ENCODE measurements at regions not wholly inside any gene's neighbourhood (a gene's known extent, or its start where the extent isn't known, plus 50 kb on each side); places are given as distances from the start of the nearest gene placed in this dataset.

GRCh38 chr10:83253011-83253671 is 886.2 kb upstream of the GHITM start:
- no peak overlapping the region for H3K4me2 ChIP-seq (ENCODE audit: low read length)
- no peaks in the 10 kb centered on the region for H3K4me1 ChIP-seq (ENCODE audit: insufficient read depth, low read length, severe bottlenecking)
- H3K4me3 ChIP-seq (ENCODE audit: low read depth, low read length, poor library complexity, severe bottlenecking), result no peak overlapping the region
- no peaks in the 10 kb centered on the region for H3K27me3 ChIP-seq (ENCODE audit: insufficient read depth, low read length)
- no peak overlapping the region for H3K9ac ChIP-seq (ENCODE audit: low read length)
- no peak for TF ChIP-seq CTCF (IDR thresholded peaks at IDR 0.05; ENCODE audit: low read length)
- TF ChIP-seq EZH2 (IDR thresholded peaks at IDR 0.05; ENCODE audit: borderline replicate concordance, low read length), result no peak
- no peaks in the 10 kb centered on the region for H3K79me2 ChIP-seq (ENCODE audit: insufficient read depth, low read length)
- H3K9me3 ChIP-seq (ENCODE audit: low read length), result peaks cover 10% of the 10 kb centered on the region; the same call in 1 of the 2 replicates
- no peaks in the 10 kb centered on the region for H4K20me1 ChIP-seq (ENCODE audit: insufficient read depth, low read length)
- H2AFZ ChIP-seq (ENCODE audit: low read length), result no peak overlapping the region
- H3K27ac ChIP-seq (ENCODE audit: low read depth, low read length, poor library complexity, severe bottlenecking), result no peak overlapping the region
- H3K36me3 ChIP-seq (ENCODE audit: insufficient read depth, low read length), result no peaks in the 10 kb centered on the region
- no peaks in the 10 kb centered on the region for H3K9me2 ChIP-seq (ENCODE audit: low read depth, low read length)
- H3F3A ChIP-seq (ENCODE audit: insufficient read depth, low read length), result no peaks in the 10 kb centered on the region

GRCh38 chr10:83254698-83255097 is 884.6 kb upstream of the GHITM start:
- TF ChIP-seq CTCF (IDR thresholded peaks at IDR 0.05; ENCODE audit: low read length), result no peak
- no peak for TF ChIP-seq EZH2 (IDR thresholded peaks at IDR 0.05; ENCODE audit: borderline replicate concordance, low read length)
- no peak overlapping the region for H3K4me3 ChIP-seq (ENCODE audit: low read depth, low read length, poor library complexity, severe bottlenecking)
- no peaks in the 10 kb centered on the region for H3K79me2 ChIP-seq (ENCODE audit: insufficient read depth, low read length)
- H3K27me3 ChIP-seq (ENCODE audit: insufficient read depth, low read length), result no peaks in the 10 kb centered on the region
- no peaks in the 10 kb centered on the region for H3K9me2 ChIP-seq (ENCODE audit: low read depth, low read length)
- H3K36me3 ChIP-seq (ENCODE audit: insufficient read depth, low read length), result no peaks in the 10 kb centered on the region
- peaks cover 10% of the 10 kb centered on the region; the same call in 1 of the 2 replicates for H3K9me3 ChIP-seq (ENCODE audit: low read length)
- H3K9ac ChIP-seq (ENCODE audit: low read length), result no peak overlapping the region
- H4K20me1 ChIP-seq (ENCODE audit: insufficient read depth, low read length), result no peaks in the 10 kb centered on the region
- H3K27ac ChIP-seq (ENCODE audit: low read depth, low read length, poor library complexity, severe bottlenecking), result no peak overlapping the region
- H3K4me2 ChIP-seq (ENCODE audit: low read length), result no peak overlapping the region
- H3F3A ChIP-seq (ENCODE audit: insufficient read depth, low read length), result no peaks in the 10 kb centered on the region
- no peaks in the 10 kb centered on the region for H3K4me1 ChIP-seq (ENCODE audit: insufficient read depth, low read length, severe bottlenecking)
- H2AFZ ChIP-seq (ENCODE audit: low read length), result no peak overlapping the region

- Histone ChIP-seq H3F3A (ENCODE audit: insufficient read depth, low read length) (no peaks in the 10 kb centered on the region), H3K9me2 (ENCODE audit: low read depth, low read length) (no peaks in the 10 kb centered on the region), H3K9me3 (ENCODE audit: low read length) (no peaks in the 10 kb centered on the region), H3K27ac (ENCODE audit: low read depth, low read length, poor library complexity, severe bottlenecking) (no peak overlapping the region), H3K79me2 (ENCODE audit: insufficient read depth, low read length) (no peaks in the 10 kb centered on the region), H2AFZ (ENCODE audit: low read length) (no peak overlapping the region), H3K27me3 (ENCODE audit: insufficient read depth, low read length) (no peaks in the 10 kb centered on the region), H3K36me3 (ENCODE audit: insufficient read depth, low read length) (no peaks in the 10 kb centered on the region), H4K20me1 (ENCODE audit: insufficient read depth, low read length) (no peaks in the 10 kb centered on the region), H3K4me3 (ENCODE audit: low read depth, low read length, poor library complexity, severe bottlenecking) (no peak overlapping the region), H3K9ac (ENCODE audit: low read length) (no peak overlapping the region), H3K4me2 (ENCODE audit: low read length) (no peak overlapping the region), H3K4me1 (ENCODE audit: insufficient read depth, low read length, severe bottlenecking) (no peaks in the 10 kb centered on the region)
- no peak for TF ChIP-seq CTCF (IDR thresholded peaks at IDR 0.05; ENCODE audit: low read length)
- TF ChIP-seq EZH2 (IDR thresholded peaks at IDR 0.05; ENCODE audit: borderline replicate concordance, low read length), result no peak
Observed at GRCh38 chr10:83262434-83262833, 876.9 kb upstream of the GHITM start.

Data from OCI-LY1 (cell line).